WTC11 (cell line): ENCODE measurements at regions not wholly inside any gene's neighbourhood (a gene's known extent, or its start where the extent isn't known, plus 50 kb on each side); places are given as distances from the start of the nearest gene placed in this dataset.

ENCODE experiments used
- ATF1 ChIP-seq: sonication (generic); formaldehyde crosslinking; IDR thresholded peaks from 2 replicates; pipeline ENCODE4 v1.8.1; 2023; ENCODE audit warnings: mild to moderate bottlenecking, moderate library complexity, missing genetic modification reagents
- ESRRA ChIP-seq: sonication (generic); formaldehyde crosslinking; IDR thresholded peaks from 2 replicates; pipeline ENCODE4 v1.8.1; 2022; ENCODE audit warnings: mild to moderate bottlenecking, missing genetic modification reagents, borderline replicate concordance
- JUN ChIP-seq: sonication (generic); formaldehyde crosslinking; IDR thresholded peaks from 2 replicates; pipeline ENCODE4 v1.8.0; 2023; ENCODE audit warnings: mild to moderate bottlenecking, missing genetic modification reagents
- TCF7 ChIP-seq: sonication (generic); formaldehyde crosslinking; IDR thresholded peaks from 2 replicates; pipeline ENCODE4 v1.8.0; 2022; ENCODE audit warnings: mild to moderate bottlenecking, low read depth, missing genetic modification reagents, moderate library complexity
- TP53 ChIP-seq: sonication (generic); formaldehyde crosslinking; IDR thresholded peaks from 2 replicates; pipeline ENCODE4 v1.8.1; 2023; ENCODE audit warnings: mild to moderate bottlenecking, missing genetic modification reagents
- ZNF138 ChIP-seq: sonication (generic); formaldehyde crosslinking; conservative IDR thresholded peaks from 2 replicates; pipeline ENCODE4 v1.8.1; 2022; ENCODE audit warnings: mild to moderate bottlenecking, moderate library complexity, missing genetic modification reagents
- TF ChIP-seq, protein P1 (sequence below): fragments of 200-600 bp; IDR thresholded peaks from 2 replicates; pipeline ENCODE4 v1.8.0; 2022; ENCODE audit warnings: antibody characterized with exemption
- TF ChIP-seq, protein P2 (sequence below): sonication (generic); formaldehyde crosslinking; IDR thresholded peaks from 2 replicates; pipeline ENCODE4 v1.8.0; 2022; ENCODE audit warnings: mild to moderate bottlenecking, missing genetic modification reagents
- TF ChIP-seq, protein P3 (sequence below): sonication (generic); formaldehyde crosslinking; IDR thresholded peaks from 2 replicates; pipeline ENCODE4 v1.8.1; 2023; ENCODE audit warnings: mild to moderate bottlenecking, missing genetic modification reagents
- TF ChIP-seq, protein P4 (sequence below): sonication (generic); formaldehyde crosslinking; IDR thresholded peaks from 2 replicates; pipeline ENCODE4 v1.8.1; 2022; ENCODE audit warnings: low read depth, mild to moderate bottlenecking, moderate library complexity, missing genetic modification reagents, borderline replicate concordance
- TF ChIP-seq, protein P5 (sequence below): sonication (generic); formaldehyde crosslinking; IDR thresholded peaks from 2 replicates; pipeline ENCODE4 v1.8.1; 2023; ENCODE audit warnings: mild to moderate bottlenecking, missing genetic modification reagents, moderate library complexity

DNA sequence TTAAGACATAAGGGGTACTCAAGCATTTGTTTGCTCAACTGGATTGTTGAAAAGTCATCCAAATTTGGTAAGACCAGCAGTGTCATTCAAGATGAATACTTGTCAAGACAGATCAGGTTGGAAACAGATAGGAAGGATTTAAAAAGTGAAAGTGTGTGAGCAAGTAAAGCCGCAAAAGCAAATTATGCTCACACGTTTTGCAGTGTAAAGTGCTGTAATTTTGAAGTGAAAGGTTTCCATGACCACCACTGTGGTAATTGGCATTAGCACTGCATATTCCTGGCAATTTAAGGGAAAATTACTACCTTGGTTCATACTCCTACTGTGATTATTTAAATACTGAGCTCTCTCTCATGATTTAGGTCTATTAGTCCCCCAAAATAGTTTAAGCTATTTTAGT is 704.1 kb upstream of the CCDC179 start:
- TF ChIP-seq, protein P1, sequence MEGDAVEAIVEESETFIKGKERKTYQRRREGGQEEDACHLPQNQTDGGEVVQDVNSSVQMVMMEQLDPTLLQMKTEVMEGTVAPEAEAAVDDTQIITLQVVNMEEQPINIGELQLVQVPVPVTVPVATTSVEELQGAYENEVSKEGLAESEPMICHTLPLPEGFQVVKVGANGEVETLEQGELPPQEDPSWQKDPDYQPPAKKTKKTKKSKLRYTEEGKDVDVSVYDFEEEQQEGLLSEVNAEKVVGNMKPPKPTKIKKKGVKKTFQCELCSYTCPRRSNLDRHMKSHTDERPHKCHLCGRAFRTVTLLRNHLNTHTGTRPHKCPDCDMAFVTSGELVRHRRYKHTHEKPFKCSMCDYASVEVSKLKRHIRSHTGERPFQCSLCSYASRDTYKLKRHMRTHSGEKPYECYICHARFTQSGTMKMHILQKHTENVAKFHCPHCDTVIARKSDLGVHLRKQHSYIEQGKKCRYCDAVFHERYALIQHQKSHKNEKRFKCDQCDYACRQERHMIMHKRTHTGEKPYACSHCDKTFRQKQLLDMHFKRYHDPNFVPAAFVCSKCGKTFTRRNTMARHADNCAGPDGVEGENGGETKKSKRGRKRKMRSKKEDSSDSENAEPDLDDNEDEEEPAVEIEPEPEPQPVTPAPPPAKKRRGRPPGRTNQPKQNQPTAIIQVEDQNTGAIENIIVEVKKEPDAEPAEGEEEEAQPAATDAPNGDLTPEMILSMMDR: no peak
- TF ChIP-seq, protein P2, sequence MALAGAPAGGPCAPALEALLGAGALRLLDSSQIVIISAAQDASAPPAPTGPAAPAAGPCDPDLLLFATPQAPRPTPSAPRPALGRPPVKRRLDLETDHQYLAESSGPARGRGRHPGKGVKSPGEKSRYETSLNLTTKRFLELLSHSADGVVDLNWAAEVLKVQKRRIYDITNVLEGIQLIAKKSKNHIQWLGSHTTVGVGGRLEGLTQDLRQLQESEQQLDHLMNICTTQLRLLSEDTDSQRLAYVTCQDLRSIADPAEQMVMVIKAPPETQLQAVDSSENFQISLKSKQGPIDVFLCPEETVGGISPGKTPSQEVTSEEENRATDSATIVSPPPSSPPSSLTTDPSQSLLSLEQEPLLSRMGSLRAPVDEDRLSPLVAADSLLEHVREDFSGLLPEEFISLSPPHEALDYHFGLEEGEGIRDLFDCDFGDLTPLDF (CRISPR knock-in tag): no peak
- TF ChIP-seq TP53 (CRISPR knock-in tag) (no peak), ESRRA (CRISPR knock-in tag) (no peak), ZNF138 (CRISPR knock-in tag) (no peak), JUN (no peak), ATF1 (CRISPR knock-in tag) (no peak), TCF7 (CRISPR knock-in tag) (no peak)
- TF ChIP-seq, protein P3, sequence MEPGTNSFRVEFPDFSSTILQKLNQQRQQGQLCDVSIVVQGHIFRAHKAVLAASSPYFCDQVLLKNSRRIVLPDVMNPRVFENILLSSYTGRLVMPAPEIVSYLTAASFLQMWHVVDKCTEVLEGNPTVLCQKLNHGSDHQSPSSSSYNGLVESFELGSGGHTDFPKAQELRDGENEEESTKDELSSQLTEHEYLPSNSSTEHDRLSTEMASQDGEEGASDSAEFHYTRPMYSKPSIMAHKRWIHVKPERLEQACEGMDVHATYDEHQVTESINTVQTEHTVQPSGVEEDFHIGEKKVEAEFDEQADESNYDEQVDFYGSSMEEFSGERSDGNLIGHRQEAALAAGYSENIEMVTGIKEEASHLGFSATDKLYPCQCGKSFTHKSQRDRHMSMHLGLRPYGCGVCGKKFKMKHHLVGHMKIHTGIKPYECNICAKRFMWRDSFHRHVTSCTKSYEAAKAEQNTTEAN (CRISPR knock-in tag): no peak
- TF ChIP-seq, protein P4, sequence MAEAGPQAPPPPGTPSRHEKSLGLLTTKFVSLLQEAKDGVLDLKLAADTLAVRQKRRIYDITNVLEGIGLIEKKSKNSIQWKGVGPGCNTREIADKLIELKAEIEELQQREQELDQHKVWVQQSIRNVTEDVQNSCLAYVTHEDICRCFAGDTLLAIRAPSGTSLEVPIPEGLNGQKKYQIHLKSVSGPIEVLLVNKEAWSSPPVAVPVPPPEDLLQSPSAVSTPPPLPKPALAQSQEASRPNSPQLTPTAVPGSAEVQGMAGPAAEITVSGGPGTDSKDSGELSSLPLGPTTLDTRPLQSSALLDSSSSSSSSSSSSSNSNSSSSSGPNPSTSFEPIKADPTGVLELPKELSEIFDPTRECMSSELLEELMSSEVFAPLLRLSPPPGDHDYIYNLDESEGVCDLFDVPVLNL (CRISPR knock-in tag): no peak
- TF ChIP-seq, protein P5, sequence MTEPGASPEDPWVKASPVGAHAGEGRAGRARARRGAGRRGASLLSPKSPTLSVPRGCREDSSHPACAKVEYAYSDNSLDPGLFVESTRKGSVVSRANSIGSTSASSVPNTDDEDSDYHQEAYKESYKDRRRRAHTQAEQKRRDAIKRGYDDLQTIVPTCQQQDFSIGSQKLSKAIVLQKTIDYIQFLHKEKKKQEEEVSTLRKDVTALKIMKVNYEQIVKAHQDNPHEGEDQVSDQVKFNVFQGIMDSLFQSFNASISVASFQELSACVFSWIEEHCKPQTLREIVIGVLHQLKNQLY (CRISPR knock-in tag): no peak
